ENCODE measurements at regions not wholly inside any gene's neighbourhood (a gene's known extent, or its start where the extent isn't known, plus 50 kb on each side); places are given as distances from the start of the nearest gene placed in this dataset.

GRCh38 chr3:66565301-66565700 lies 64.5 kb upstream of the LRIG1 start:
- dilution Hi-C loops (cut with MboI; ENCODE audit: extremely low pct_ligation_motif_present, low sequenced_read_pairs) = no loop called here
- TF ChIP-seq MAX (IDR thresholded peaks at IDR 0.05; ENCODE audit: insufficient read depth, insufficient read length) (no peak), EZH2 (IDR thresholded peaks at IDR 0.05; ENCODE audit: borderline replicate concordance, low read depth, low read length, severe bottlenecking) (no peak), POLR2AphosphoS5 (IDR thresholded peaks at IDR 0.05; ENCODE audit: insufficient read depth, low read depth, low read length) (no peak), MYC (IDR thresholded peaks at IDR 0.05; ENCODE audit: low read depth, low read length) (no peak), GATA2 (IDR thresholded peaks at IDR 0.05; ENCODE audit: insufficient read depth, insufficient read length, low read depth, low read length) (no peak), FOS (IDR thresholded peaks at IDR 0.05; ENCODE audit: borderline replicate concordance, insufficient read depth, low read length) (no peak), CTCF (IDR thresholded peaks at IDR 0.05; ENCODE audit: extremely low read depth in 1 of 2, insufficient read depth in 1 of 2, low read depth in 1 of 2, low read length in 2 of 2) (no peak), POLR2A (IDR thresholded peaks at IDR 0.05; ENCODE audit: low read depth, low read length) (no peak), JUN (IDR thresholded peaks at IDR 0.05; ENCODE audit: borderline replicate concordance, insufficient read depth, insufficient read length, low read depth) (no peak)
- DNase-seq (ENCODE audit: low read depth, low spot score) = no peak

More at GRCh38 chr3:66565301-66565700, 64.5 kb upstream of the LRIG1 start:
- Histone ChIP-seq H3K4me1 (ENCODE audit: control insufficient read depth, extremely low read depth, insufficient read depth, low read length) (no peaks in the 10 kb centered on the region), H3K4me3 (replicated peaks in 1 of 3; ENCODE audit: insufficient read depth in 1 of 3, low read depth in 1 of 3, low read length in 3 of 3) (no peak overlapping the region), H3K9ac (replicated peaks; ENCODE audit: extremely low read depth, insufficient read depth, low read length) (no peak overlapping the region), H3K79me2 (ENCODE audit: control insufficient read depth, insufficient read depth, low read length) (no peaks in the 10 kb centered on the region), H3K27ac (ENCODE audit: insufficient read depth, low read depth, low read length) (no peak overlapping the region), H3K36me3 (ENCODE audit: control insufficient read depth in 2 of 2, extremely low read depth in 1 of 2, insufficient read depth in 2 of 2, low read length in 2 of 2) (no peaks in the 10 kb centered on the region), H4K20me1 (replicated peaks; ENCODE audit: control insufficient read depth, extremely low read depth, insufficient read depth, low read length) (no peaks in the 10 kb centered on the region), H3K9me3 (replicated peaks; ENCODE audit: control insufficient read depth, insufficient read depth, low read length) (no peaks in the 10 kb centered on the region), H3K27me3 (ENCODE audit: control insufficient read depth in 2 of 2, insufficient read depth in 2 of 2, low read length in 2 of 2) (peaks cover 3 to 4% of the 10 kb centered on the region in 2 experiments), H2AFZ (ENCODE audit: low read depth, low read length) (no peak overlapping the region), H3K4me2 (ENCODE audit: insufficient read depth, low read length) (no peak overlapping the region), H3K9me1 (replicated peaks; ENCODE audit: control insufficient read depth, extremely low read depth, insufficient read depth, low read length) (no peaks in the 10 kb centered on the region)
- POLR2A ChIA-PET = no interaction called here
- intact Hi-C loops (cut with micrococcal nuclease) = no loop called here
- BruUV-seq (replicated peaks) = no TSS peak
- no peak for FAIRE-seq
- CTCF ChIA-PET = interaction anchor here (1.6 kb wide), 1 partner anchor 158 kb away, joined by 3 read pairs; no protein-coding TSS in a partner anchor

Measured in endothelial cell of umbilical vein (primary cell).